Dedifferentiated amniotic fluid mesenchymal stem cell (primary cell): ENCODE measurements at regions not wholly inside any gene's neighbourhood (a gene's known extent, or its start where the extent isn't known, plus 50 kb on each side); places are given as distances from the start of the nearest gene placed in this dataset.
"Not testable (repeated sequence)": the region's sequence is repeated elsewhere in the genome, so short reads cannot be mapped to it uniquely, and the experiment has no call there.

Experiments used
- DNase-seq: peaks from one replicate; pipeline ENCODE4 v3.0.0-alpha.2; 2016; ENCODE audit errors: extremely low spot score

GRCh38 chr11:122022646-122023045, 93.4 kb downstream of the BLID start:
- DNase-seq = no peak

GRCh38 chr11:122020902-122021301, 95.1 kb downstream of the BLID start:
- no peak for DNase-seq

- no peak for DNase-seq
Observed at GRCh38 chr11:122019908-122020694, 95.9 kb downstream of the BLID start.

- no peak for DNase-seq
Observed at GRCh38 chr11:122007601-122008071, 108.4 kb downstream of the BLID start.

GRCh38 chr11:122004446-122004845, 111.6 kb downstream of the BLID start:
- DNase-seq = no peak

- no peak for DNase-seq
Observed at GRCh38 chr11:122002926-122003325, 113.1 kb downstream of the BLID start.

- DNase-seq = no peak
Observed at GRCh38 chr11:122002047-122002446, 114.0 kb downstream of the BLID start.

GRCh38 chr11:121999651-122000050, 116.4 kb downstream of the BLID start:
- no peak for DNase-seq

- DNase-seq = no peak
Observed at GRCh38 chr11:121996574-121996973, 119.4 kb downstream of the BLID start.

GRCh38 chr11:121983901-121984300, 132.1 kb downstream of the BLID start:
- DNase-seq = no peak

- not testable (repeated sequence) for DNase-seq
Observed at GRCh38 chr11:121977914-121978313, 138.1 kb downstream of the BLID start.

GRCh38 chr11:121968638-121969037, 147.4 kb downstream of the BLID start:
- no peak for DNase-seq

- DNase-seq = no peak
Observed at GRCh38 chr11:121967131-121967704, 148.8 kb downstream of the BLID start.

GRCh38 chr11:121965330-121965729, 150.7 kb downstream of the BLID start:
- no peak for DNase-seq

GRCh38 chr11:121964591-121964990, 151.4 kb downstream of the BLID start:
- peak; percentile 35 for DNase-seq

GRCh38 chr11:121963846-121964245, 152.2 kb downstream of the BLID start:
- not testable (repeated sequence) for DNase-seq

GRCh38 chr11:121961321-121961801, 154.7 kb downstream of the BLID start:
- DNase-seq = peak; percentile 15

- no peak for DNase-seq
Observed at GRCh38 chr11:121958971-121959325, 157.1 kb downstream of the BLID start.

- no peak for DNase-seq
Observed at GRCh38 chr11:121958323-121958970, 157.6 kb downstream of the BLID start.

GRCh38 chr11:121953122-121953521, 162.9 kb downstream of the BLID start:
- no peak for DNase-seq

- DNase-seq = no peak
Observed at GRCh38 chr11:121950160-121950559, 165.9 kb downstream of the BLID start.

GRCh38 chr11:121946514-121946913, 169.5 kb downstream of the BLID start:
- DNase-seq = no peak
